NCI-H1105 treated with DMSO at 0.1 percent for 48 hours (cell line): ENCODE measurements at regions not wholly inside any gene's neighbourhood (a gene's known extent, or its start where the extent isn't known, plus 50 kb on each side); places are given as distances from the start of the nearest gene placed in this dataset.

Experiments used
- DNase-seq: peaks from one replicate; lab custom pipeline; 2025; lab: John Stamatoyannopoulos, UW

GRCh38 chr10:4343873-4344272, 482.1 kb upstream of the AKR1E2 start:
- no peak for DNase-seq

GRCh38 chr10:4343091-4343490, 482.9 kb upstream of the AKR1E2 start:
- DNase-seq = no peak

DNA sequence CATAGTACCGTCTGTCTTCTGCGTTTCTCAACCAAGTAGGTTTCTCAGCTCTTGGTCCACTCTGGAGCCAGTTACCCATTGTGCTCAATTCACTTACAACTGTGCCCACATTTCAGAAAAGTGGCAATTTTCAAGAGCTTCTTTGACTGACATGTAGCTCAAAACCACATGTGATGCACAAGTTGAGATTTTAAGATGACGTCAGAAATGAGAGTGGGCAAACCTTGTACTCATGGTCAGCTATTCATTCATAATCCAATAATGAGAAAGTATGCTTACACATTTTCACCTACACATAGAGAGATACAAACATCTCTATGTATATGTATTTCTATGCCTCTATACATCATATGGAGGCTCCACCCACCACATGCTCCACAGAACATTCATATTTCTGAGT, 487.2 kb upstream of the AKR1E2 start:
- no peak for DNase-seq

DNA sequence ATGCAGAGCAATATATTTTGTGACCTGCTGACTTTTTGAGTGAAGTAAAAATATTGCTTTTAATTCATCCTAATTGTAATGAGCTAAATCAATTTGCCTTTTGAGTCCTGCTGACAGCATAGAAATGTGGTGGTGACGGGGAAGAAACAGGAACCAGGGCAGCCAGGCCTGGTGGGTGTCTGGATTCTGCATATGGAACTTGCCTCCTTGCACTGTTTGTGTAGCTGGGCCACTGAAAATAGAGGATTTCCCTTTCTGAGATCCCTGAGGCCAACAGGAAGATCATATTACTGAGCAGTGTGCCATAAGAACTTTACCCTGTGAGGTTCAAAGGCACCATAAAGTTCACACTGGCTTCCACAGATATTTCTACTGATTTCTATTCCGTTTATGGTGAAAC, 488.4 kb upstream of the AKR1E2 start:
- DNase-seq = no peak

DNA sequence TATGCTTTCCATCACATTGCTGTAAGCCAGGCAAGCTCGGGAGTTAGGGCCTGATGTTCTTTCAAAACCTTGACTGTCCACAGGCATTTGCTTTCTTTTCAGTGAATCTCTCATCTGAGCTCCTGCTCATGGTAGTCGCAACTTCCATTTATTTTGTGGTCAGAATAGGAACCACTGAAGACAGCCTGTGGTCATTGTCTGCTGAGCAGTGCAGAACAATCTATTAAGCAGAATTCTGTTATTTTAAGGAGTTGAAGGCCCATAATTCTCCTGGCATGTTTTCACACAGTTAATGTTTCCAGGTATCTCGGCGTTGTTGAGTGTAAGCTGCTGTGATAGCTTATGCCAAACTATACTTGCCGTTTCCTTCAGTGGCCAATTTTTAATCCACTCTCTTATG, 491.1 kb upstream of the AKR1E2 start:
- DNase-seq = no peak

DNA sequence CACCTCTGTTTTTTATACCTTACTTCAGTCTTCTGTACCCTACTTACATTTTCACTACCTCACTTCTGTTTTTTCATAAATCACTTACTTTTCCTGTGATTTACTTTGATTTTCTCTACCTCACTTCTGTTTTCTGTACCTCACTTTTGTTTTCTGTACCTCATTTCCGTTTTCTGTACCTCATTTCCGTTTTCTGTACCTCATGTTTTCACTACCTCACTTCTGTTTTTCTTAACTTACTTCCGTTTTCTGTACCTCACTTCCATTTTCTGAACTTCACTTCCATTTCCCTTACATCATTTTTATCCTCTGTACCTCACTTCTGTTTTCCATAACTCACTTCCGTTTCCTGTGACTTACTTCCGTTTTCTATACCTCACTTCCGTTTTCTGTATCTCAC, 492.0 kb upstream of the AKR1E2 start:
- no peak for DNase-seq

GRCh38 chr10:4333459-4333894, 492.5 kb upstream of the AKR1E2 start:
- no peak for DNase-seq

DNA sequence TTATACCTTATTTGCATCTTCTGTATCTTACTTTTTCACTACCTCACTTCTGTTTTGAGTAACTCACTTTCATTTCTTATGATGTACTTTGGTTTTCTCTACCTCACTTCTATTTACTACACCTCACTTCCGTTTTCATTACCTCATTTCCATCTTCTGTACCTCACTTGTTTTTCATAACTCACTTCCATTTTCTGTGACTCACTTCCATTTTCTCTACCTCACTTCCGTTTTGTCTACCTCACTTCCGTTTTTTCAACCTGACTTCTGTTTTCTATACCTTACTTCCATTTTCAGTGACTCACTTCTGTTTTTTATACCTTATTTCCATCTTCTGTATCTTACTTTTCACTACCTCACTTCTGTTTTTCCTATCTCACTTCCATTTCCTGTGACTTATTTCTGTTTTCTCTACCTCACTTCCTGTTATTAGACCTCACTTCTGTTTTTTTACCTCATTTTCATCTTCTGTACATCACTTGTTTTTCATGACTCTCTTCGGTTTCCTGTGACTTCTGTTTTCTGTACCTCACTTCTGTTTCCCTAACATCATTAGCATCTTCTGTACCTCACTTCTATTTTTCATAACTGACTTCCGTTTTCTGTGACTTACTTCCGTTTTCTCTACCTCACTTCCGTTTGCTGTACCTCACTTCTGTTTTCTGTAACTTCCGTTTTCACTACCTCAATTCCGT, 493.1 kb upstream of the AKR1E2 start:
- DNase-seq = no peak

DNA sequence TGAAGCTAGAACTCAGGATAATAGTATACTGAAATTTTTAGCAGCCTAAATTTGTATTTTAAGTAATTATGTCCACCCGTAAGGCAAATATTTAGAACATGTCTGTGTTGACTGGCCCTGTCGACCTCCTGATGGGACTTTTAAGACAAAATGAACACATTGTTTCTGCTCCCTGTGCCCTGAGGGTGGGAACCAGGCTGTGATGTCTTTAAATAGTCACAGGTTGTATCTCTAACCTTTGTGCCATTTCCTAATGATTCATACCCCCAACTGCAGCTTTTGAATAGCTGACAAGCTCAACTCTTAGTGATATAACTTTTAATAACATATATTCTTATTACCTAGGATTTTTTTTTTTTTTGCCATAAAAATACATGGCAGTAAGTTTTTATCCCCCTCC, 494.9 kb upstream of the AKR1E2 start:
- DNase-seq = no peak

DNA sequence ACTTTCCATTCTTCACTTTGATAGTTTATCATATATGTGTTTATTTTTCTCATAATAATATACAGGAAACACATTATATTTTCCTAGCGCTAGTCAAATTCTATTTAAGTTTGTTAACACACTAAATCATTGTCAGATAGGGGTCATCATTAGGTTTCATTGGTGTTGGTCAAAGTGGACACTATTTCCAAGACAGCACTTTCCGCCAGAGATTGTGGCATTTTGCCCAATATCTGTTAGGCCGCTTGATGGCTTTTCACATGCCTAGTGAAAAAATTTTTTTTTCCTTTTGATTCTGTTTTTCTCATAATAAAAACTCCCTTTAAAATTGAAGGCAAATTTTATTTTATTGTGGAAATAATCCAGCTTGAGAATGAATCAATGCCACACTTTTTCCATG, 495.4 kb upstream of the AKR1E2 start:
- DNase-seq = no peak

DNA sequence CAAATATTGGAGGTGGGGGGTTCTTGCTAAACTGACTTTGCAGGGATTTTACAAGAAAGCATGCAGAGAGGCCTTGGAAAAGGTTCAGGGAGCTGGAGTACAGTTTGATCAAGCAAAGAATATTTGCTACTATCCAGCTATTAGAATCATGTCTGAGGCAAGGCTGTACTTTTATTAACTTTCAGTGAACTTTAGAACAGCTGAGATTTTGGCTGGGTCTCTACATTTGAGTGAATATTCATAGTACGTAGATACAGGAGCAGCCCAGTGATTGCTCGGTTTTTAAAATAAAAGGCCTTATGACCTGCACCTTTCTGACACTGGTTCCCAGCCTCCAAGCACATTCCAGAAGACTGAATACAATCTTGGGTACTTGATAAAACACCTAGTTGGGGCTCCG, 496.8 kb upstream of the AKR1E2 start:
- no peak for DNase-seq

DNA sequence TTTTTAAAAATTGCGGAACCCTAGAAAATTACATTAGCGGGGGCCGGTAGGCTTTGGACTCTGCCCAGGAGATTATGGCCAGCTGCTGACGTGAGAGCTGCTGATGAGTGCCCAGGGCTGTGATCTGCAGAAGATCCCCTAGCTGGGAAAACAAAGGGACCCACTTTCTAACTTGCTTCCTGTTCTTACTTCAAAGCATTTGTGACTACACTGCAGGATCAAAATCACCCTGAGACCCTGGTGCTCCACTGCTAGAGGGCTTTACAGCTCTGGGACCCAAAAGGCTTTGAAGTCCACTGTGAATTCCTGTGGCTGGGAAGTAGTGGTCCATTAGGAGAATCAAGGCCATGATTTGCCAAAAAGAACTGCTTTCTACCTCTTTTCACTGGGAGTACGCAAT, 499.4 kb upstream of the AKR1E2 start:
- no peak for DNase-seq

DNA sequence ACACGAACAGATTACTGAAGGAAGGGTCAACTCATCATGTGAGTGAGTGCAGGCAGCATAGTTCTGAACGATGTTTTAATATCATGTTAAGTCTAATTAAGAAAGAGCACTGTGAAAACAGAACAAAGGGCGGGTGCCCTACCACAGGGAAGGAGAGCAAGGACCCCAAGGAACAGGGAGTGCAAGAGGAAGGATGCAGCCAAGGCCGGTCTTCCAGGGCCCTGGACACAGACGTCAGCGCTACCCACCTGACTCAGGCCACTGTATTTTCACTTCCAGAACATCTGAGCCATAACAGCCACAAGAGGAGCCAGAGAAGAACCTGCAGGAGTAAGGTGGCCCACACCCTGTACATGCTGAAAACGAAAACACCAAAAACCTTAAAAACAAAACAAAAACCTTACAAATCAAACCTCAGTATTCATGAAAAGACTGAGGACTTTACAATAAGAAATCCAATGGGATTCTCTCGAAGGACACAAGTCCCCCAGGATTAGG, 506.1 kb upstream of the AKR1E2 start:
- DNase-seq = no peak

DNA sequence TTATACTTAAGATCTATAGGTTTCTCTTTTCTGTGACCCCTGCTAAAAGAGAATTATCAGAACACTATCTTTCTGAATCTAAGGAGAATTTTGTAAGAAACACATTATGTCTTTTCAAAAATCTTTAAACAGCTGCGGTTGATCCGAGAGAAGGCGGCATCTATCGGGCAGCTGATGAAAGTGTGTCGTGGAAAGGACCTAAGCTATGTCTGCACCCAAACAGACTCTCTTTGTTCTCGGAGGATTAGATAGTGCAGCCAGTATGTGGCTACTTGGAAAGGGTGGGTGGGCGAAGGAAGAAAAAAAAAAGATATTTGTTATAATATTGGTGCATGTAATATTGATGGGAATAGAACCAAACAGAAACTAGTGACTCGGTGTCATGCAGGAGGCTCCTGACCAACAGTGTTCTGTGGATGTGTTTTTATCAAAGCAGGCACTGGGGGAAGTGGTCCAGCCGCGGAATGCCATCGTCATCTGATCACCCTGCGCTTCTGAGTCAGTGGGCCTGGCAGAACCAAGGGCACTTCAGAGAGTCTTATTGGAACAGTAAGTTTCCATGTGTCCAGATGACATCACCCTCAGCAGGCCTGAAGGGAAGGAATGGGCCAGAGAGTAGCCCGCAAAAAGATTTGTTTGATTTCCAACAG, 509.7 kb upstream of the AKR1E2 start:
- DNase-seq = no peak

DNA sequence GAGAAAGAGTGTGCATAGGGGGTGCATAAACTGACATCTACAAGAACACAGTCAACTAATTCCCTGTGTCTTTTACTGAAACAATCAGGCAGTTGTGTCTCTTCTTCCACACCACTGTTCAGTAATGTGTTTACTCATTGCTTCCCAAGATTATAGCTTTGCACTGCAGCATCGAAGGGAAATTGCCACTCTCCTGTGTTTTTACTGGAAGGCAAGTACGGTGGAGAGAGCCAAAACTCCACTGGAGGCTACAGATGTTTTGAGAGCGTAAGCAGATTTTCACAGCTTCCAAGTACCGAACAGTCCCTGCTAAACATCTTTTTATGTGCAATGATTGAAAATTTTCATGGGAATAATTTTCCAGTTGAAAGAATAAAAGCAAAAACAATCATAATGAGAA, 510.5 kb upstream of the AKR1E2 start:
- DNase-seq = no peak

DNA sequence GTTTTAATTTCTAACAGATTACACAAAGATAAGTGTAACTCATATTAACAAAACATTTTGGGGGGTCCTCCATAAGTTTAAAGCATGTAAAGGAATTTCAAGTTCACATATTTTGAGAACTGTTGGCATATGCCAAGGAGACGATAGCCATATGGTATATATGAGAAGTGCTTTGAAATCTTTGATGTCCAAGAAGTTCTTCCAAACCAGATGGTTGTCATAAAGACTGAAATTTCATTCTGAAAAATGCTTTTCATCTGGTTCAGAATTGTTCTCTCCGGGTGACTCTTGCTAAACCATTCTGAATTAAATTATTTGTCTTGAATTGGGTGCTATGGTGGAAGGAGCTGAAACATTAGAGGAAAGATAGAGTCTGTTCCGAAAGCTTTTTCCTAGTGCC, 513.0 kb upstream of the AKR1E2 start:
- no peak for DNase-seq

- DNase-seq = no peak
Observed at GRCh38 chr10:4312051-4312835, 513.8 kb upstream of the AKR1E2 start.

DNA sequence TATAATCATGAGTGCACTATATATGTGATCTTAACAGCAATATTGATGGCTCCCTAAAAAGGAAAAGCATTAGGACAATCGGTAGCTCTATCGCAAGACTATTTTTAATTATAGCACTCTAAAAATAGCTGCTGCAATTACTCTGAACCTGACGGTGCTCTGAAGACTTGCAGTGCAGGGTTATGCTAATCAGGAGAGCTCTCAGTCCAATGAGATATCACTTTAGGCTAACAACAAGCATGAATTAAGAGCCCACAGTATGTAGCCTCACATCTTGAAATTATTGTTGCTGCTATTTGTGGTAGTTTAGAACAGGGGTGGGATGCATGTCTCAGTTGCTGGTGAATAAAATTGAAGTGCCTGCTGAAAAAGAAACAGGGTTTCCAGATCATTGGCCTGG, 515.8 kb upstream of the AKR1E2 start:
- DNase-seq = no peak

DNA sequence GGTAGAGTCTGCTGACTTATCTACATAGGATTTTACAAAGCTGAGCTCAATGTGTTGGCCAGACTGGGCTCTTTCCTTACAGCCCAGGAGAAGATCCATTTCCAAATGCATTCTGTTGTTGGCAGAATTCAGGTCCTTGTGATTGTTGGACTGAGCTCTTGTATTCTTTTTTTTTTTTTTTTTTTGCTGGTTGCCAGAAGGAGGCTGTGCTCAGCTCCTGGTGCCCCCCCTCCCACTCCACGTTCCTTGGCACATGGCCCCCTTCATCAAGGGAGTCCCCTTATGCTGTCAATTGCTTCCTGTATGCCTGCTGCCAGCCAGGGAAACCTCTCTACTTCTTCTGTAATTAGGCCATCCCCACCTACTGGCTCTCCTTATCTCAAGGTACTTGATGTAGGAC, 518.1 kb upstream of the AKR1E2 start:
- no peak for DNase-seq

- no peak for DNase-seq
Observed at GRCh38 chr10:4306871-4307270, 519.1 kb upstream of the AKR1E2 start.

DNA sequence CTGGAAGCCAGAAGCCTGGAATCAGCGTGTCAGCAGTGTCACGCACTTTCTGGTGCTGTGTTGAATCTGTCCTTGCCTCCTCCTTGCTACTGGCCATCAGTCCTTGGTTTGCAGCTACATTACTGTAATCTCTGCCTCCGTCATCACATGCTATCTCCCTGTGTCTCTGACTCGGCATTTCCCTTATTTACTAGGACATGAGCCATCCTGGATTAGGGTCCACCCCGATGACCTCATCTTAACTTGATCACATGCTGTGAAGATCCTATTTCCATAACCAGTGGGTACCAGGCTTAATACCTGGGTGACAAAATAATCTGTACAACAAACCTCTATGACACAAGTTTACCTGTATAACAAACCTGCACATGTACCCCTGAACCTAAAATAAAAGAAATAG, 518.0 kb upstream of the KLF6 start:
- no peak for DNase-seq

DNA sequence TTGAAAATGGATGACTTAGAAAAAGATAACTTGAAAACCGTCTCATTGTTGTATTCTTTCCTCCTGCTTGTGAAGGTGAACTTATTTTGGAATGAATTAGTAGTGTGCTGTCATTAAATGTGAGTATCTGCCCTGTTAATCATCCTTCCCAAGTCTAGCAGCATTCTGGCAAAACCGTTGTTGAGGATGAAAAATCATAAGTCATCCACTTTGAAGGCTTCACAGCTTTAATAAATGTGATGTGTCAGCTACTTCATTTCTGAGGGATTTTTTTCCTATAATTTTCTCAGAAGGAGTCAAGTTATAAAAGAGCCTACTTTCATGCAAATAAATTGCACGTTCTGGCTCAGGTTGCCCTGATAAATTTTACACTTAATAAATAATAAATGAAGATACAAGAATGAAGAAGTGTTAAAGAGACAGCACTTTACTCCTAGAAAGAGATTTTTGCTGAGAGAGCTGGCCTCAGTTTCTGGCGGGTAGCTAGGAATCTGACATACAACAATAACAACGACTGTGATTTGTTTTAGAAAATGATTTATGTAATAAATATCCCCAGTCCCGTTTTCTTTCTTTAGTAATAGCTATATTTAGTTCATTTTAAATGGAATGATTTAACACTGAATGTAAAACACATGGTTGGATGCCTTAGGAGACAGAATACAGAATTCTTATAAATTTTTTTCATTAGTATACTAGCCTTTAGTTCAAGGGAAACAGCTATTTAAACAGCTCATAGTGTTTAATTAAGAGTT, 516.5 kb upstream of the KLF6 start:
- no peak for DNase-seq
